ENCODE measurements at regions not wholly inside any gene's neighbourhood (a gene's known extent, or its start where the extent isn't known, plus 50 kb on each side); places are given as distances from the start of the nearest gene placed in this dataset.

DNA sequence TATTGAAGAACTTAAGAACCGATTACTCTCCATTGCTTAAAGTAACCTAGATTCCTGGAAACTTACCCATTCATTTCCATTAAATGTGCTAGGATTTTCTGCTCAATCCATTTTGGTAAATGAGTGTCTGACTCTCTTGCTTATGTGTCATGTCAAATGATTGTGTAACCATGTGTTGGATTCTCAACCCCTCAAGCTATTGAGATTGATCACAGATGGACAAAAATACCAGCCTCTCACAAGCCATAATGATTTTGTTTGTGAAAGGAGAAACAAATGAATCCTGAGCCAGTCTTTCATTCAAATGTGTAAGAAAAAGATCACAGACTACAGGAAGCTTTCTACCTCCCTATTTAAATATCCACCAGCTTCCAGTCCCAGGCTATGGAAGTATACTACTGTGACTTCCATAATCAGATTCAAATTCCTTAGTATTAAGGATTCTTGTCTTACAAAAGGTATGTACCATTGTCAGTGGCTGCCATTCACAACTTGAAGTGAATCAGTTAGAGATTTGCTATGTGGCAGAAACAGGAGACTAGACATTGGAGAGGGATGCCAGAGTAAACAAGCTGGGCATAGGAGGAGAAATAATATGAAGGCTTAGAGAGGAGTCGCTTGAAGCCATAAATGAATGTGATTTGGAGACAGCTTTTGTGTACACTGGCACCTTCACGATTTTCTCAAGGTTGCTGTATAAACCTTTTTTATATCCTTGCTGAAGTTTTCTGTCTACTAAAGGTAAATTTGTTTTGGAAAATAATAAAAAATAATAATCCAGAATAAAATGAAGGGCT is 498.5 kb upstream of the SETBP1 start:
- H3K27ac ChIP-seq, result no peak overlapping the region
- no peaks in the 10 kb centered on the region for H3K36me3 ChIP-seq
- WGBS, result 76% methylated on average over 3 of the region's 3 CpGs
- H3K9me3 ChIP-seq, result no peaks in the 10 kb centered on the region
- H3K27me3 ChIP-seq, result no peaks in the 10 kb centered on the region
- DNase-seq (ENCODE audit: low spot score in 2 of 2), result no peak
- TF ChIP-seq POLR2A (IDR thresholded peaks at IDR 0.05) (no peak), POLR2AphosphoS5 (IDR thresholded peaks at IDR 0.05) (no peak), EP300 (IDR thresholded peaks at IDR 0.05) (no peak)
- TF ChIP-seq, protein P1, sequence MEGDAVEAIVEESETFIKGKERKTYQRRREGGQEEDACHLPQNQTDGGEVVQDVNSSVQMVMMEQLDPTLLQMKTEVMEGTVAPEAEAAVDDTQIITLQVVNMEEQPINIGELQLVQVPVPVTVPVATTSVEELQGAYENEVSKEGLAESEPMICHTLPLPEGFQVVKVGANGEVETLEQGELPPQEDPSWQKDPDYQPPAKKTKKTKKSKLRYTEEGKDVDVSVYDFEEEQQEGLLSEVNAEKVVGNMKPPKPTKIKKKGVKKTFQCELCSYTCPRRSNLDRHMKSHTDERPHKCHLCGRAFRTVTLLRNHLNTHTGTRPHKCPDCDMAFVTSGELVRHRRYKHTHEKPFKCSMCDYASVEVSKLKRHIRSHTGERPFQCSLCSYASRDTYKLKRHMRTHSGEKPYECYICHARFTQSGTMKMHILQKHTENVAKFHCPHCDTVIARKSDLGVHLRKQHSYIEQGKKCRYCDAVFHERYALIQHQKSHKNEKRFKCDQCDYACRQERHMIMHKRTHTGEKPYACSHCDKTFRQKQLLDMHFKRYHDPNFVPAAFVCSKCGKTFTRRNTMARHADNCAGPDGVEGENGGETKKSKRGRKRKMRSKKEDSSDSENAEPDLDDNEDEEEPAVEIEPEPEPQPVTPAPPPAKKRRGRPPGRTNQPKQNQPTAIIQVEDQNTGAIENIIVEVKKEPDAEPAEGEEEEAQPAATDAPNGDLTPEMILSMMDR (IDR thresholded peaks at IDR 0.05), result no peak
- H3K4me3 ChIP-seq, result no peak overlapping the region
- no peaks in the 10 kb centered on the region for H3K4me1 ChIP-seq

DNA sequence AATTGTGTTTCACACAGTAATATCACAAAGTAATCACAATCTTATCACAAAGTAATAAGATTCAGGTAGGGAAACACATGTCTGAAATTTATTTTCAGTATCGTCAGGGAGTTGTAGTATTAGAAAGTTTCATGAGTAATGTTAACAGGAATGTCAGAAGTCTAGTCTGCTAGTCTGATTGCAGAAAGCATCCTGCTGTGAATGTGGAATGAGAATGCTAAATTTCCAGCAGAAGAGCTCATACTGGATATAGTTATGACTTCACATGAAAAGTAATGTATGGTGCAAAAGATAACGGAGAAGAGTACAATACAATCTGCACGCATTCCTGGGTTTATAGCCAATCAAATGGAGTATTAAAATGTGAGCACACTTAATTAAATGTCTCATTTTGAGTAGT is 494.7 kb upstream of the SETBP1 start:
- Histone ChIP-seq H3K4me3 (no peak overlapping the region), H3K27me3 (no peaks in the 10 kb centered on the region), H3K9me3 (no peaks in the 10 kb centered on the region), H3K36me3 (no peaks in the 10 kb centered on the region), H3K4me1 (no peaks in the 10 kb centered on the region), H3K27ac (no peak overlapping the region)
- no peak for DNase-seq (ENCODE audit: low spot score in 2 of 2)
- TF ChIP-seq POLR2AphosphoS5 (IDR thresholded peaks at IDR 0.05) (no peak), EP300 (IDR thresholded peaks at IDR 0.05) (no peak), POLR2A (IDR thresholded peaks at IDR 0.05) (no peak)
- TF ChIP-seq, protein P1 (IDR thresholded peaks at IDR 0.05), result no peak
- 85% methylated on average over 3 of the region's 3 CpGs for WGBS

DNA sequence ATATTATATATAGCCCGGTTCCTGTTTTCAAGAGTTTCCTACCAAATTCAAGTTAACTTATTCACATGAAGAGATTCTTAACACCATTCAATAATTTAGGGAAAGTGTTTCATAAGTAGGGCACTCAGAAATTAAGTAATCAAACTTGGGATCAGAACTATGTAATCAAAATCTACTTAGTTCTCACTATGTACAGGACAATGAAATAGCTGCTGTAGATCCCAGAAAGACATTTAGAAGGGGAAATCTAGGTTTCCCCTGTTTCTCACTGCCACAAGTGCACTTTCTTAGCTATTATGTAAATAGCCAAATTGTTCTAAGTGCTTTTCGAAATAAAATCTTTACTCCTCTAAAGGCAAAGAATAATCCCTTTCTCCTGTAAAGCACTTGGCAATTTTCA is 493.6 kb upstream of the SETBP1 start:
- Histone ChIP-seq H3K9me3 (no peaks in the 10 kb centered on the region), H3K4me3 (no peak overlapping the region), H3K36me3 (no peaks in the 10 kb centered on the region), H3K27ac (no peak overlapping the region), H3K4me1 (no peaks in the 10 kb centered on the region), H3K27me3 (no peaks in the 10 kb centered on the region)
- TF ChIP-seq EP300 (IDR thresholded peaks at IDR 0.05) (no peak), POLR2A (IDR thresholded peaks at IDR 0.05) (no peak), POLR2AphosphoS5 (IDR thresholded peaks at IDR 0.05) (no peak)
- TF ChIP-seq, protein P1 (IDR thresholded peaks at IDR 0.05), result no peak
- WGBS, result 95% methylated on average over 2 of the region's 2 CpGs
- DNase-seq (ENCODE audit: low spot score in 2 of 2), result no peak

DNA sequence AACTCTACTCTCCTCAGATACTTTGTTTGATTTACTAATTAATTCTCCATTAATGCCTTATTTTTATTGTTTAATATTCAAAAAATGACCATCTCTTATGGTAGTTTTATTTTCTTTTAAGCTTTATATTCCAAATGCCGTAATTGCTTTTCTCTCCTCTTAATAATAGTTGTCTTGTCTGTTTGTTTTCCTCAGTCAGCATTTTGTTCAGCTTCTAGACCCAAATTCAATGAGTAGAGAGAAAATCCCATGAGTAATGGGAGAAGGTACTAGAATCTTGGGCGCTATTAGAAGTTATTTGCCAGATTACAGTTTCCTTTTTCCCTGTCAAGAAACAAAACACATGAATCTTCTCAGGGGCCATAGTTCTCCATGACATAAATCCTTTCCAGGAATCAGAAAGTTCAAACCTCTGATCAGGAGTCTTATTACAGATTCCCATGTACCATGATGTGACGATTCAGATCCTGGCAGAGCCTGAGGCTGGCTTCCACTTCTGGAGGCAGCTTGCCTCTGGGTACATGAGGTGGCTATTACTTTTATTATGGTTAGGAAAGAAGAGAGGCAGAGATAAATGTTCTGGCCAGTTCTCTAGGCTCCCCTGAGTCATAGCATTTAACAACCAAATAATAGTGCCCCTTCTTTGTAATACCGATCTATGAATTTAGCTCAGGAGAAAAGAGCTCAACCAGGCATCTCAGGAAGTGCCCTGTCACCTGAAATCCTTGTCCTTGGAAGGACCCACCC is 485.1 kb upstream of the SETBP1 start:
- H3K4me3 ChIP-seq, result no peak overlapping the region
- no peak overlapping the region for H3K27ac ChIP-seq
- no peak for DNase-seq (ENCODE audit: low spot score in 2 of 2)
- H3K36me3 ChIP-seq, result no peaks in the 10 kb centered on the region
- no peaks in the 10 kb centered on the region for H3K4me1 ChIP-seq
- 87% methylated on average over 4 of the region's 4 CpGs for WGBS
- H3K27me3 ChIP-seq, result no peaks in the 10 kb centered on the region
- no peaks in the 10 kb centered on the region for H3K9me3 ChIP-seq
- no peak for TF ChIP-seq EP300 (IDR thresholded peaks at IDR 0.05)
- TF ChIP-seq, protein P1 (IDR thresholded peaks at IDR 0.05), result no peak
- TF ChIP-seq POLR2AphosphoS5 (IDR thresholded peaks at IDR 0.05), result no peak
- no peak for TF ChIP-seq POLR2A (IDR thresholded peaks at IDR 0.05)

Measured in suprapubic skin (tissue), 4 donors.